HG03460 (cell line): ENCODE measurements at regions not wholly inside any gene's neighbourhood (a gene's known extent, or its start where the extent isn't known, plus 50 kb on each side); places are given as distances from the start of the nearest gene placed in this dataset.

ENCODE experiments used
- ATAC-seq: cut with Tn5 transposase; IDR thresholded peaks from one replicate; pipeline ENCODE4 v1.9.1; 2021; ENCODE audit not compliant: unreplicated experiment

GRCh38 chr2:150627526-150627925 is 140.1 kb upstream of the RND3 start:
- ATAC-seq: no peak

- no peak for ATAC-seq
Measured at GRCh38 chr2:150626934-150627411, 139.5 kb upstream of the RND3 start.

GRCh38 chr2:150625741-150626140 is 138.3 kb upstream of the RND3 start:
- no peak for ATAC-seq

DNA sequence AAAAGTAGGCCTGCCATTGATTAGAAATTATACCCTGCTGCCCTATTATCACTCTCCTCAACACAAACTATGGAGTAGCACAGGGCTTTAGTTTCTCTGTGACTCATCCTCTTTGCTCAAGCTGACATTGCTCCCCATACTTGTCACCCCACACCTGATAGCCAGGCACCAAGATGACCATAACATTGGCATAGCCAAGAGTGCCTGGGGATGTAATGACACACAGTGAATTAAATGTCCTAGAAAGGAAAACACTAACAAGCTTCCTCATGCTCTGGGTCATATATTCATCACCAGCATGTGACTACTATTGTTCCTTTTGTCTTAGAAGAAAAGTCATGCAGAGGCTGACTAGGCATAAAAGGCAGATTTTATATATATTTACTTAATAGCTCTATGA is 137.8 kb upstream of the RND3 start:
- ATAC-seq: no peak

- ATAC-seq: no peak
Measured at GRCh38 chr2:150624001-150624401, 136.5 kb upstream of the RND3 start.

- ATAC-seq: no peak
Measured at GRCh38 chr2:150621526-150622213, 134.2 kb upstream of the RND3 start.

DNA sequence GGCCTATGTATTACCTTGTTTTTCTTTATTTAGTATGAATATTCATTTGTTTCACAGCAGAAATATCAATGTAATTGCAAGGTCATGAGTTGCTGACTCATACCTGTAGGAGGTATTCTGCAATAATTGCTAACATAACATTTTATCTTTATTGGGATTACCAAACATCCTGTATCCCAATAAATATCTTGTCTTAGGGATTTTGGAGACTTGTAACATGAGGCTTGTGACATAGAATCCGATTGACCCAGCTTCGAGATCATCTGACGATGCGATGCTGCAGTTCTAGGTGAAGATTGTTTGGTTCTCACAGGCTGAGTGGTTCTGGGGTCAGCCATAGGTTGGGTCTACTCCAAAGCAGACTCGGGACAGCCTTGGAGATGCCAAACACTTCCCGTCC is 133.4 kb upstream of the RND3 start:
- ATAC-seq: no peak

DNA sequence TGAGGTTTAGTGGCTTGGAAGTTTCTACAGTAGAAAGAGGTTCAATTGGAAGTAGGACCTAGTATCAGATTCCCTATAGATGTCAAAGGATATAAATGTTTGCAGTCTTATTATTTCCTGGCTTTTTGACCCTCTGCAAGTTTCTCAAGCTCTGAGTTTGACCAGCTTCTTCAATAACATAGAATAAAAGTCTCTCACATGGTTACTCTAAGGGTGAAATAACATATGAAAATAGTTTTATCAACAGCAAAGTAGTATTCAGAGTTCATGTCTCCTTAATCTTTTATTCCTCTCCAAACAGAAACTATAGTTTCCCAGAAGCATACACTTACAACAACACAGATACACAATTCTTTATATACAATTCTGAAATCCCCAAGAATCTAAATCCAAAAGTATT is 132.9 kb upstream of the RND3 start:
- no peak for ATAC-seq

DNA sequence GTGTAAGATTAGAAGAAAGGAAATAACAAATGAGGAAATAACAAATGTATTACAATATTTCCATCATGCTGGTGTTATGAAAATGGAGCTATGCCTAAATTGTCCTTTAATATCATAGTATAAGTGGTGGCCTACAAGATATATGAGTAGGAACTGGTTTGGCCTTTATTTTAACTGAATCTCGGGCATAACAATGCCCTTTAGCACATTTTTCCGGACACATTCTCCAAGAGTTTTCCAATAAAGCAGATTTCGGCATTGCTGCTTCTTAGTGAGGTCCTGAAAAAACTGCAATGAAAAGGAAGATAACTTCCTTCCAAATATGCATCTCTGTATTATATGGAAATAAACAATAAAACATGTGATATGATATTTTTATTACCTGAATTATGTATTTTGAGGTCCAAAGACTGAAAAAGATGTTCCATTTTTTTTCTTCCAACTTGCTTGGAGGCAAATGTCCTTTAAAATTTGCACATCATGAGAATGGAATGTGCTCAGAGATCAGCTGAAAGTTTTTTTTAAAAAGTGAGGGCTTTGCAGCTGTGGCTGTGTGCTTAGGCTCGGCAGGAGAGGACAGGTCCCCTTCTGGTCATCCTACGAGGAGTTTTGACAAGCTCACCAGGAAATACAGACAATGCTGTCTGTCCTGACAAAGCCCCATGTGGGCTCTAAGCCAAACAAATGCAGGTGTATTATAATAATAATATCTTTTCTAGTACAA is 132.3 kb upstream of the RND3 start:
- ATAC-seq: no peak

GRCh38 chr2:150618245-150618895 is 130.9 kb upstream of the RND3 start:
- no peak for ATAC-seq

DNA sequence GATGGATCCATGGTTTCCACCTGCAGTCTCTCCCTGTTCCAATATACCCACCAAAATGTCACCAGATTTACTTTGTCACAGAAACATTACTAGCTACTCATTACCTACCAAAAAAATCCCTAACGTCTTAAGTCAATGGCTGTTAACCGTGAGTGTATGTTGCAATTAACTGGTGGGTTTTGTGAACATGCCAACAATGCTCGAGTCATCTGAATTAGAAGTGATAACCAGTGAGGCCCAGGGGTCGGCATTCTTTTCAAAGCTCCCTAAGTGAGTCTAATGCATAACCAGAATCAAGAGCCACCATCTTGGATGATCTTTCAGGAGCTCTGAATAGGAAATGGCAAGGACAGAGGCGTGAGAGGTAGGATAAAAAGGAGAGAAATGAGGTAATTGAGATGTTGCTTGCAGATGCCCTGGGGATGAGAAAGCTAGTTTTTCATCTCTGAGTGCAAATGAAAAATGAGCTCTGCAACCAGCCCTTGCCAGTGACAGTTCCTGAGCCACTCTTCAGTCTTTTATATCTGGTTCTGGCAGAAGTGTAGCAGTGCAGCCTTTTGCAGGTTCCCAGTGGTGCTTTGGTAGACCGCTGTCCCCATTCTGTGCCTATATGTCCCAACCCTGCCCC is 130.0 kb upstream of the RND3 start:
- ATAC-seq: no peak

DNA sequence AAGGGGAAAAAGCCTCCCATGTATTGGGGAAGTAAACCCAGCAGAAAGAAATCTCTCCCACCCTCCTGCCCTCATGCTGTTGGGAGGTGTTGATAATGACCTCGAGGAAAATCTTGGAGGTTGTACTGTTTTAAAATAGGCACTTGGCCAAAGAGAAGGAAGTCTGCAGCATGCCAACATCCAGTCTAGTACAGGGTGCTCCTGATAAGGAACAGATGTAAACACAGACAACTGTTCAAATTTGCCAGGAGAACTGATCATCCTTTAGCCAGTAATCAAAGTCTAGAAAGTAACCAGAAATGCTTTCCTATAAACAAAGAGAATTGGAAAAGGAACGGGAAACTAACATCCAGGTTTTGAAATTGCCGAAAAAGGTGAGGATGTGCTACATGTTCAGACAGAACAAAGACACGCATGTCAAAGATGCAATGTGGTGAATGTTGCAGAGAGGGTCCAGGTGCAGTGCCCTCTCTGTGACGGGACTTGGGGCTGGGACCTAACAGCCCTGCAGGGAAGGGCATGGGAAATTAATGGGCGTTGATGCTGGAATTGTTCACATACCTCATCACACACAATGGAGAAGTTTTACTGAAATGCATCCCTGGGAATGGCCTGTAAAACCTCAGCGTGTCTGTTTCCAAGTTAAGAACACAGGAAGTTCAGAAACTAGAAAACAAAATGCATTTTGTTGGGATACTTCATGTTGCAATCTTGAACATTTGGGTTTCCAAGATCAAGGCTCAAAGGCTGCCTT is 125.7 kb upstream of the RND3 start:
- ATAC-seq: no peak

DNA sequence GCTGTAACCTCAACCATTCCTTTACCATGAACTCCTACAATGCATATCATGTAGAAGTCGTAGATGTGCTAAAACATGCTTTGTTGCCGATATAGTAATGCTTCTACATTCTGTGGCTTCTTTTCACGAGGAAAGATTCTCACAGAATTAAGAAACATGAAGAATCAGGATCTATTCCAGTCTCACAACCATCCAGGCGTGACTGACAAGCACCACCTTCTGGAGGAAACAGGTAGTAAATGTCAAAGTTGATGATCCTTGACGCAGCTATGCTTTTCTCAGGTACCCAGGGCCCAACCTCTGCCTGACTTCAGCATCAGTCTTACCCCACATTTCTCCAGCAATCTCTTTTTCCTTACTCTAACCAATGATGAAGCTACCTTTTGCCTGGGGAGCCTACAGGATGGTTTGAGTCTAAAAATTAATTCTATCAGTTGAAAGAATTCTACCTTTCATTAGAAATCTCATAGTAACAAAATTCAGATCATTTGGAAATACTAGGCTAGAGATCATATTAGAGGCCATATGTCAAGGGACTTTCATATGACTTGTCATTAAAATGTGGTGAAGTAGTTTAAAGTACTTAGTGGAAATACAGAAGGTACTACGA is 123.3 kb upstream of the RND3 start:
- ATAC-seq: no peak

- ATAC-seq: no peak
Measured at GRCh38 chr2:150609831-150610582, 122.5 kb upstream of the RND3 start.

DNA sequence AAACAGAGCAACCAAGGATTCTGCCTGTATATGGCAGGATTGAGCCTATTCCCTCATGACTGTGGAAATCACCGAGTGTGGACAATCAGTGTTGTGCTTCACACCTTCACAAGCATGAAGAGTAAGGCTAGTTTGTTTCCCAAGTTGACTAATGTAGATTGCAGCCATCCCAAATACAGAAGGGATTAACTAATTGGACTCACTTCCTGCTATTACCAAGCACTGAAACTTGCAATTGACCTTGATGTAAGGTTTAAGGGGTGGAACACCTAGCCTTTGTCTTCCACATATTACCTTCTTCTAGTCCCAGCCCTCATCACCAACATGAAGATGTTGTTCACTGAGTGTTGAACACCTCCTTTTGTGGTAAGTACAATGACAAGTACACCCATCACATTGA is 120.9 kb upstream of the RND3 start:
- no peak for ATAC-seq

DNA sequence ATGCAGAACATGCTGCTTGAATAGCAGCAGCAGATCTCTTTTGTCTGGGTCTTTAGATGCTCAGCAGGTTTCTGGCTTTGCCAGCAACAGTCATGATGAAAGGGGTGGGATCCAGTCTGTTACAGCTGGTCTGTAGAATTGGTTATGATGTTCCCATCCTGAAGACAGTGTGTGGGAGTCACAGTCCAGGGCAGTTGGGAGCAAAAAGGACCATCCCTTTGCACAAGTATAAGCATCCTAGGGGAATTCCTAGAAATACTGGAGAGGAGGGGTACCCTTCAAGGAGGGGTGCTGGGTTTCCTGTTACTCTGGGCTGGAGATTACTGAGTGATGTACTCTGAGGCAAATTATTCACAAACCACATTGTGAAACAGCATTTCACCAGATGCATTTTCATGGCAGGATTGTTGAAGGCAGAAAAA is 119.9 kb upstream of the RND3 start:
- no peak for ATAC-seq

GRCh38 chr2:150606380-150607060 is 119.1 kb upstream of the RND3 start:
- no peak for ATAC-seq

GRCh38 chr2:150605664-150606063 is 118.2 kb upstream of the RND3 start:
- no peak for ATAC-seq
